ENCODE measurements at regions not wholly inside any gene's neighbourhood (a gene's known extent, or its start where the extent isn't known, plus 50 kb on each side); places are given as distances from the start of the nearest gene placed in this dataset.
"Not testable (repeated sequence)": the region's sequence is repeated elsewhere in the genome, so short reads cannot be mapped to it uniquely, and the experiment has no call there.

GRCh38 chr2:109689973-109690372 is 75.8 kb downstream of the SOWAHC start:
- in situ Hi-C loops (cut with HindIII; ENCODE audit: low sequenced_read_pairs) = no loop called here

GRCh38 chr2:109690457-109690821 is 76.3 kb downstream of the SOWAHC start:
- in situ Hi-C loops (cut with HindIII; ENCODE audit: low sequenced_read_pairs) = no loop called here
- DNase-seq (ENCODE audit: low spot score) = no peak

More at GRCh38 chr2:109689973-109690372, 75.8 kb downstream of the SOWAHC start:
- no peak for DNase-seq (ENCODE audit: low spot score)

DNA sequence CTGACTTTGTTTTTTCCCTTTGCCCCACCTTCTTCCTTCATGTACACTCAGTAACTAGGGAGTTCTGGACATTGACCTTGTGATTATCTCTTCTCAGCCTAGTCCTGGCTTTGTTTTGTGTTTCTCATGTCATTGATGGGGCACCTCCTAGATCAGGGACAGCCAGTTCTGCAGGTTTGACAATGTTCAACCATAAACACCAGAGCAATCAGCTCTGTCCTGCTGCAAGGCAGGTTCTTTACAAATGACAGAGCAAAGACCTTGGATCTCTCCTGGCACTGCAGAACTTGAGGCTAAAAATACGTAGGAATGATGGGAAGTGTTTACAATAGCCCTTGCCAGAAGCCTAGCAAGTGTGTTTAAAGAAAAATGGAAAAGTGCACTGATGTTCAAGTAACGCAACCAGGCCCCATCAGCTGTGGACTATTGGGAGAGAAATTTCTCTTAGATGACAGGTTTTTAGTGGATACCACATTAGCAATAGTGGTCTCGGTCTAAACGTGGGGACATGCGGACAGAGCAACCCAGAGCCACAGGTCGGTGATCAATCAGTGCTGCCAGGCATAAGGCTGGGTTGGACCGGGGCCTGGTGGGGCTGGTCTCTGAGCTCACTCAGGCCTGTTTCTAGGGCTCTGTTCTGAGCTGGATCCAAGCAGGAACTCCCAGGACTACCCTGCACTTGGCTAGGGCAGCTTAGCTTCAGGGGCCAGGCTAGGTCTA is 76.8 kb downstream of the SOWAHC start:
- no peak for DNase-seq (ENCODE audit: low spot score)
- in situ Hi-C loops (cut with HindIII; ENCODE audit: low sequenced_read_pairs) = no loop called here

DNA sequence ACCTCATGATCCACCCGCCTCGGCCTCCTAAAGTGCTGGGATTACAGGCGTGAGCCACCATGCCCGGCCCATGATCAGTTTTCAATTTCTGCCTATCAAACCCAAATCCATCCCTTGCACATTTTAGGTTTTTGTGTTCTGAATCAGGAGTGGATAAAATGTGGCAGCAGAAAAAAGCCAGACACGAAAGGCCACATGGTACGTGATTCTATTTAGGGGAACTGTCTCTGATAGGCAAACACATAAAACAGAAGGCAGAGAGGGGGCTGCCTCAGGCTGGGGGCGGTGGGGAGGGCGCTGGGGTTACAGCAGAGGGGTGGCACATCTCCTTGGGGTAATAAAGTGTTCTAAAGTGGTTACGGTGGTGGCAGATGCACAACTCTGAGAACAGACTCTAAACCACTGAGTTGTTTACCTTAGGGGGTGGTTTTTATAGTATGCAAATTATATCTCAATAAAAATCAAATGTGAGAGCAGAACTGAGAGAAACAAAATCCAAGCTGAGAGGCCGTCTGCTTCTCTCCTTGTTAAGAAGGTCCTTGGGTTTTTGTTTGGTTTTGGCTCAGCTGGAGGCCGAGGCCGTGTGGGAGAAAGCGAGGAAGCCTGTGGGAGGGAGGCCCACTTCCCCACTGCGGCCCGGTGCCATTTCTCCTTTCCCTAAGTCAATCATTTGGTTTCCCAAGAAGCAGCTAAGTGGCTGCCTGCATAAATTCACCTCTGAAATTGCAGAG is 78.0 kb downstream of the SOWAHC start:
- no peak for DNase-seq (ENCODE audit: low spot score)
- in situ Hi-C loops (cut with HindIII; ENCODE audit: low sequenced_read_pairs) = no loop called here

GRCh38 chr2:109692831-109693230 is 78.7 kb downstream of the SOWAHC start:
- in situ Hi-C loops (cut with HindIII; ENCODE audit: low sequenced_read_pairs); DNase-seq (ENCODE audit: low spot score): not testable (repeated sequence)

- DNase-seq (ENCODE audit: low spot score); in situ Hi-C loops (cut with HindIII; ENCODE audit: low sequenced_read_pairs): not testable (repeated sequence)
These were observed 79.1 kb downstream of the SOWAHC start for GRCh38 chr2:109693292-109693691.

DNA sequence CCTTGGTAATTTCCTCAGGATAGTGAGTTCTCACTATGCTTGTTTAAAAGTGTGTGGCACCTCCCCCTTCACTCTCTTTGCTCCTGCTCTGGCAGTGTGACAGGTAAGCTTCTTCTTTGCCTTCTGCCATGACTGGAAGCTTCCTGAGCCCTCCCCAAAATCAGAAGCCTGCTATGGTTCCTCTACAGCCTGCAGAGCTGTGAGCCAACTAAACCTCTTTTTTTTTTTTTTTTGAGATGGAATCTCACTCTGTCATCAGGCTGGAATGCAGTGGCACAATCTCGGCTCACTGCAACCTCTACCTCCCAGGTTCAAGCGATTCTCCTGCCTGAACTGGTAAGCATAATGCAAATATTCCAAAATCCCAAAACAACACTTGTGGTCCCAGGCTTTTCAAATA is 80.0 kb downstream of the SOWAHC start:
- no peak for DNase-seq (ENCODE audit: low spot score)
- in situ Hi-C loops (cut with HindIII; ENCODE audit: low sequenced_read_pairs) = no loop called here

DNA sequence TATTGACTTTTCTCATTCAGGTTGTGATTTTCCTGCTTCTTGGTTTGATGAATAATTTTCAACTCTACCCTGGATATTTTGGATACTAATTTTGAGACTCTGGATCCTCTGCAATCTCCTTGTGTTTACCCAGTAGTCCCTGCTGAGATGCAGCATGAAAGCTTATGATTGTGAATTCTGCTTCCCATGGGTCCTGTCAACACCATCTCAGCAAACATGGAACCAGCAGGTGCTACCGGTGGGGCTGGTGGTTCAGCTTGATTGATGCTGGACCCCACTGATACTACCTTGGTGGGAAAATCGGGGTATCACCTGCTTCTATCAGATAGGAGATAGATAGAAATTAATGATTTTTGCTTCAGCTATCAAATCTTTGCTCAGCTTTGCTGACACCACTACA is 81.1 kb downstream of the SOWAHC start:
- in situ Hi-C loops (cut with HindIII; ENCODE audit: low sequenced_read_pairs) = no loop called here
- no peak for DNase-seq (ENCODE audit: low spot score)

DNA sequence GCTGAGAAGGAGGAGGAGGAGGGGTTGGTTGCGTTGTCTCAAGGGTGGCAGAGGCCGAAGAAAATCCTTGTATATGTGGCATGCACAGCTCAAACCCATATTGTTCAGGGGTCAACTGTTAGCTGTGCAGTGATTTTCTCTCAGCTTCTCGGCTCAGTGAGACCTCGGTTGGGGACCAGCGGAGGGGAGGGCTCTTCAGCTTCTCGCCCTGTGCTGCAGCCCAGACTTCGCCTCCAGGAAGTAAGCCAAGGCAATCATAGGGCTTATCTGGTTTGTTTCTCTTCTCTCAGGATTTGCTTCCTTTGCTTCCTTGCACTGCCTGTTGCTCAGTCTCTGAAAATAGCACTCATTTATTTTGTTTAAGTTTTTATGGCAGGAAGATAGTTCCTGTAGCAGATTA is 85.5 kb downstream of the SOWAHC start:
- in situ Hi-C loops (cut with HindIII; ENCODE audit: low sequenced_read_pairs) = no loop called here
- no peak for DNase-seq (ENCODE audit: low spot score)

- in situ Hi-C loops (cut with HindIII; ENCODE audit: low sequenced_read_pairs) = no loop called here
- no peak for DNase-seq (ENCODE audit: low spot score)
These were observed 86.6 kb downstream of the SOWAHC start for GRCh38 chr2:109700680-109701274.

DNA sequence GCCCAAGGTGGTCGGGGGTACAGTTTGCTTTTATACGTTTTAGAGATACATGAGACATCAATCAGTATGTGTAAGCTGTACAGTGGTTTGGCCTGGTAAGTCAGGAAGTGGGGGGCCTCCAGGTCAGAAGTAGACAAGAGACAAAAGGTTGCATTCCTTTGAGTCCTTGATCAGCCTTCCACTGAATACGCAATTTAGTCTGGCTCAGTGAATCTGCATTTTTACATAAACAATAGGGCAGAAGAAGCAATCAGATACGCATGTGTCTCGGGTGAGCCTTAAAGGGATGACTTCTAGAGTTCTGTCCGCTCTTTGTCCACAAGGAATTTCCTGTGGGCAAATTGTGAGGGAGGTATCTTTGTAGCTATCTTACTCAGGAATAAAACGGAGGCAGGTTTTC is 87.2 kb downstream of the SOWAHC start:
- DNase-seq (ENCODE audit: low spot score) = no peak
- in situ Hi-C loops (cut with HindIII; ENCODE audit: low sequenced_read_pairs) = no loop called here

- no peak for DNase-seq (ENCODE audit: low spot score)
- in situ Hi-C loops (cut with HindIII; ENCODE audit: low sequenced_read_pairs) = no loop called here
These were observed 88.3 kb downstream of the SOWAHC start for GRCh38 chr2:109702250-109702985.

GRCh38 chr2:109703077-109703476 is 88.9 kb downstream of the SOWAHC start:
- DNase-seq (ENCODE audit: low spot score) = no peak
- in situ Hi-C loops (cut with HindIII; ENCODE audit: low sequenced_read_pairs) = no loop called here

GRCh38 chr2:109703798-109704197 is 89.6 kb downstream of the SOWAHC start:
- in situ Hi-C loops (cut with HindIII; ENCODE audit: low sequenced_read_pairs) = no loop called here
- no peak for DNase-seq (ENCODE audit: low spot score)

DNA sequence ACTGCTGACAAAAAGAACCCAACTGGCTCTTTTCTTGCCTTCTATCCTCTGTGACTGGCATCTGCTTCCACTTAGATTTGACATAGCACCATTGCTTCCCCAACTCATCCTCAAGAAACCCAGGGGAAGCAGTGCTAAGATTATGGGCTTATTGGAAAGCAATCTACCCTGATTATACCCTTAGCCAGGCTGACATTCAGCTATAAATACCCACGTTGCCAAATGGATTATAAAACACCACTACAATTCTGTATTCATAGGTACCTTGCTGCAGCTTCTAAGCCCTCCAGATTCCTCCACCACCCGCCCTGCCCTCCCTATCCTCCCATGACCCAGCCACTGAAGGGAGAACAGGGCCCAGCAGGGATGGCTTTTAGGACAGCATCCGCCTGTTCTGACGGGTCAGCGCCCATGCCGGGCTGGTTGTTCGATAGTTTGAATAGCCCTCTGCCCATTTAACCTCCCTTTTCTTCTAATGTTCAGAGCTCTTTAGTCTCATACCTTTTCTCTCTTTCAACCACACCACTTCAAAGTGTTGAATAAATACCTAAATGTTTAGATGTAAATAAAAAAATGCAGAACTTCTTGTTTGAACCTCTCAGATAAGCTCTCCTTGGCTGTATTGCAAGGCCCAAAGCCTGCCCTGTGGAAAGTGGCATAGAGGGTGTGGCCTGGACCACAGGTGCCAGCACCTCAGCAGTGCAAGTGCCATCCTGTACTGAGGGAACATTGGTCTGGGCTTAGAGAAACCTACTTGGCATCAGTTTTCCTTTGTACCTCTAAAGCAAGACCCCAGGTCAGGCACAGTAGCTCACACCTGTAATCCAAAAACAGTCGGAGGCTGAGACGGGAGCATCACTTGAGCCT is 86.6 kb upstream of the RGPD5 start:
- no peak for DNase-seq (ENCODE audit: low spot score)
- in situ Hi-C loops (cut with HindIII; ENCODE audit: low sequenced_read_pairs) = no loop called here

DNA sequence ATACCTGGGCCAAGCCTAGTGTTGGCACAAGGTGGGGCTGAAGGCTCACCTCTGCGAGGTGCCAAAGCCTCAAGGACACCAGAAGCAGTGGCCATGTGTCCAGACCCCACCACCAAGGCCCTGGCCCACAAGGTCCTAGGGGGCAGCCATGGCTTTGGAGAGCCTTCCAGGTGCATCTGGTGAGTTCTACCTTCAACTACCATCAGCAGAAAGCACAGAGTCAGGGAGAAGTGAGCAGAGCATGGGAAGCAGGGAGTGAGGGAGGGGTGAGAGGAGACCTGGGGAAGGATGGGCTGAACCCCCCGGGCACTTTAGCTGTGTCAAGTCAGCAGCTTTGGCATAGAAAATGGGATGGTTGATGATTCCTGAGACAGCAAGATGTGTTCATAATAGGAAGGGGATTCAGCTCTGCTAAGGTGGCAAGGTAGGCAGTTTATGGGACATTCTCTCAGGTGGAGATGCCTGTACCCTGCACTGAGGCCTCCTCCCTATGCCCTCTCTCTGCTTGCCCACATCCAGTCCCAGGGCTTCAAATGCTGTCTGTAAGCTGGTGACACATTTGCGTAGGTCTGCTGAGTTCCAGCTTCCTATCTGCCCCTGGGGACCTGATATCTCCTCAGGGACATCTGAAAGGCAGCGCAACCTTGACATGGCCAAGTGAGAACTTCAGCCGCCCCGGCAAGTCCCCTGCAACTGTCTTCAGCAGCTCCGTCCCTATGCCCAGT is 83.4 kb upstream of the RGPD5 start:
- DNase-seq (ENCODE audit: low spot score) = no peak
- in situ Hi-C loops (cut with HindIII; ENCODE audit: low sequenced_read_pairs) = no loop called here

DNA sequence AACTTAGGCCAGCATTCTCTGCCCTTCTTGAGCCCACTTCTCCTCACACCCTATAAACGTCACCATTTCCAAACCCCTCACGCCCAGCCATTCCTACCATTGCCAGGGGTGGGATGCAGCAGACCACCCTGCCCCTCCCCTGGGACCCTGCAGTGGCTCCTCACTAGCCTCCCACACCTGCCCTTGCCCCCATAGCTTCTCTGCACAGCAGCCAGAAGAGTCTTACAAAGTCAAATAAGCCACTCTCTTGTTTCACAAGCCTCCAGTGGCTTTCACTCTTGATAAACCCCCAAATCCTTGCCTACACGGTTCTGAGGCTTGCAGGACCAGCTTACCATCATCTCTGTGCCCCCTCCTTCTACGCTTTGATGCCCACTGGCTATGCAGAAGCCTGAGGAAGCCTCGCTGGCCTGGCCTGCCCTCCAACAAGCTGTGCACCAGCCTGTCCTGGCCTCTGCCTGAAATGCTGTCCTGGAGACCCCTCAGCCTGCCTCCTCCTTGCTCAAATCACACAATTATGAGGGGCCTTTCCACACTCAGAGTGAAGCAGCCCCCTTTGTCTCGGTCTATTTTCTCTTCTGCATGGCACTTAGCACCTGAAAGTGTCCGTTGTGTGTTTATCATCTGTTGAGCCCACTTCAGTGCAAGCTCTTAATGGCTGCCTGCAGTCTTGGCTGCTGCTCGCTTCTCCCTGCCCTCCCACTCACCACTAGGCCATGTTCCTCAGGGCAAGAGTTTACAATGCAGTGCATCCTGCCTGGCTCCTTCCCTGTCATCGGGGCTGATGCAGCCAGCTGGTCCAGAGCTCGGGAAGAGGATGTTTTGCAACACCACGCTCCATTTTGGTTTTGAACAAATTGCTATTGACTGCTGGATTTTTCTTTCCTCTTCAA is 82.6 kb upstream of the RGPD5 start:
- in situ Hi-C loops (cut with HindIII; ENCODE audit: low sequenced_read_pairs) = no loop called here
- DNase-seq (ENCODE audit: low spot score) = no peak

- in situ Hi-C loops (cut with HindIII; ENCODE audit: low sequenced_read_pairs) = no loop called here
- no peak for DNase-seq (ENCODE audit: low spot score)
These were observed 82.0 kb upstream of the RGPD5 start for GRCh38 chr2:109712123-109712449.
